Uterus (tissue), 2 donors: ENCODE measurements at regions not wholly inside any gene's neighbourhood (a gene's known extent, or its start where the extent isn't known, plus 50 kb on each side); places are given as distances from the start of the nearest gene placed in this dataset.

Experiments
- CTCF ChIP-seq, 4 experiments: fragments of 200-600 bp in 2 of 4; fragments of 450-650 bp in 2 of 4; sonication (generic) in 2 of 4; IDR thresholded peaks; one replicate each; pipeline ENCODE4 v1.5.1; 2016 to 2019; ENCODE audit warnings: antibody characterized with exemption in 4 of 4, mild to moderate bottlenecking in 2 of 4, moderate library complexity in 1 of 4
- POLR2A ChIP-seq, 2 donors: fragments of 450-650 bp; IDR thresholded peaks; one replicate each; pipeline ENCODE4 v1.6.1; 2016; ENCODE audit warnings: antibody characterized with exemption in 2 of 2, mild to moderate bottlenecking in 1 of 2, moderate library complexity in 1 of 2

GRCh38 chr4:170672381-170672965, 582.7 kb upstream of the AADAT start:
- no peak for TF ChIP-seq CTCF (IDR thresholded peaks at IDR 0.05)
- TF ChIP-seq POLR2A (IDR thresholded peaks at IDR 0.05) = no peak
